Right lobe of liver (tissue), 4 donors: ENCODE measurements at regions not wholly inside any gene's neighbourhood (a gene's known extent, or its start where the extent isn't known, plus 50 kb on each side); places are given as distances from the start of the nearest gene placed in this dataset.

ENCODE experiments used
- CTCF ChIP-seq, 4 donors: fragments of 200-600 bp in 3 of 4; fragments of 450-650 bp in 1 of 4; IDR thresholded peaks; one replicate each; pipeline versions ENCODE4 v1.5.1 to v1.8.0; 2016 to 2022; ENCODE audit warnings: antibody characterized with exemption in 4 of 4, mild to moderate bottlenecking in 2 of 4
- POLR2A ChIP-seq: fragments of 450-650 bp; IDR thresholded peaks from one replicate; pipeline ENCODE4 v1.6.1; 2017; ENCODE audit warnings: antibody characterized with exemption, mild to moderate bottlenecking
- donor health status: DM: no; HTN: no; CAD: no.
- donor health status: DM: no; HTN: no; CAD: no.
- donor health status: DM: no; HTN: yes; CAD: no.

DNA sequence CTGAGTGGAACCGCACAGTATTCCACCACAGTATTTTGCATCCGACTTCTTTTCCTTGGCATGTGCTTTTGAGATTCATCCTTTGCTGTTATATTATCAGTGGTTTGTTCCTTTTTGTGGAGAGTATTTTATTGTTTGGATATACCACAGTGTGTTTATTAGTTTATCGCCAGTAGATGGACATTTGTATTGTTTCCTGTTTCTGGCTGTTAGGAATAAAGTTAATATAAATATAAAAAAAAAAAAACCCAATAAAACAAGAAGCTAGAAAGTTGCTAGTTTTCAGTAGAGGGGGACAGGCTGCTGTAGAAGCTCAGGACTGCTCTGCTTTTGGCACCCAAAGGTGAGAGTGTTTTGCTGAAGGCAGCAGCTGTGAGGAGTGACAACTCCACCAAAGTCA lies 62.0 kb upstream of the EEA1 start:
- TF ChIP-seq CTCF (IDR thresholded peaks at IDR 0.05) (no peak), POLR2A (no peak)
